GM12878 (cell line): ENCODE measurements at regions not wholly inside any gene's neighbourhood (a gene's known extent, or its start where the extent isn't known, plus 50 kb on each side); places are given as distances from the start of the nearest gene placed in this dataset.

ENCODE experiments used
- ATAC-seq: fragments of 200-7000 bp; cut with Tn5 transposase; 3 replicates; pipeline ENCODE4 v1.9.1; 2020; ENCODE audit warnings: mild to moderate bottlenecking, moderate library complexity
- BruUV-seq: library from RNA; stranded (reverse); fragments of 400-500 nt; replicated peaks from 2 replicates; lab custom pipeline; 2021; lab: Mats Ljungman, UMichigan
- CTCF ChIA-PET: fragments of 300-600 bp; sonication (Branson Sonifier 250); formaldehyde crosslinking; extraction: SDS; loops from one replicate; lab custom pipeline; 2021; ENCODE audit warnings: inconsistent platforms; lab: Yijun Ruan, JAX
- POLR2A ChIA-PET: fragments of 350-600 bp; formaldehyde crosslinking; extraction: SDS; loops from one replicate; lab custom pipeline; 2021; ENCODE audit warnings: inconsistent platforms; lab: Charles Lee
- RAD21 ChIA-PET: fragments of 300-600 bp; sonication (Branson Sonifier 250); formaldehyde crosslinking; loops from one replicate; lab custom pipeline; 2023; ENCODE audit warnings: antibody characterized with exemption; ENCODE audit not compliant: unreplicated experiment; lab: Charles Lee
- SMC1A ChIA-PET: fragments of 300-600 bp; sonication (Branson Sonifier 250); formaldehyde crosslinking; loops from one replicate; lab custom pipeline; 2023; ENCODE audit not compliant: unreplicated experiment, uncharacterized antibody; lab: Charles Lee
- DNase-seq: peaks from one replicate; pipeline ENCODE4 v3.0.0-alpha.2; 2011; ENCODE audit warnings: low read depth, low spot score
- FAIRE-seq: peaks from 3 replicates; lab custom pipeline; 2011; peaks lifted over from hg19 to GRCh38; lab: Jason Lieb, UNC
- H2AFZ ChIP-seq: 2 replicates; pipeline ENCODE4 v1.6.0; 2011; ENCODE audit warnings: low read depth, low read length, control low read depth; ENCODE audit not compliant: control insufficient read depth
- H3K27ac ChIP-seq: 2 replicates; pipeline ENCODE4 v1.5.1; 2011; ENCODE audit warnings: control low read depth; ENCODE audit not compliant: control insufficient read depth, insufficient read depth
- H3K27me3 ChIP-seq, 2 experiments: replicated peaks in 1 of 2; 2 replicates each; pipeline versions ENCODE4 v1.6.0 to v1.6.1; 2011; ENCODE audit warnings: low read length in 1 of 2; ENCODE audit not compliant: control insufficient read depth in 2 of 2, insufficient read depth in 2 of 2
- H3K36me3 ChIP-seq, 2 experiments: 2 replicates each; pipeline ENCODE4 v1.5.1; 2011; ENCODE audit warnings: low read length in 1 of 2; ENCODE audit not compliant: control insufficient read depth in 2 of 2, insufficient read depth in 2 of 2
- H3K4me1 ChIP-seq: 2 replicates; pipeline ENCODE4 v1.6.1; 2011; ENCODE audit warnings: mild to moderate bottlenecking, low read length, moderate library complexity, mixed read lengths; ENCODE audit not compliant: control insufficient read depth, insufficient read depth
- H3K4me2 ChIP-seq: 2 replicates; pipeline ENCODE4 v1.6.0; 2011; ENCODE audit warnings: control low read depth; ENCODE audit not compliant: control insufficient read depth, insufficient read depth
- H3K4me3 ChIP-seq: fragments of 200-600 bp; sonication (generic); 2 replicates; pipeline ENCODE4 v1.5.1; 2016
- H3K79me2 ChIP-seq: 2 replicates; pipeline ENCODE4 v1.6.0; 2011; ENCODE audit warnings: low read length; ENCODE audit not compliant: control insufficient read depth, insufficient read depth
- H3K9ac ChIP-seq: 2 replicates; pipeline ENCODE4 v1.8.0; 2011; ENCODE audit warnings: low read length, control low read depth, mixed read lengths; ENCODE audit not compliant: control insufficient read depth, insufficient read depth
- H3K9me3 ChIP-seq: replicated peaks from 3 replicates; pipeline ENCODE4 v1.5.1; 2011; ENCODE audit warnings: mild to moderate bottlenecking, low read length; ENCODE audit not compliant: control insufficient read depth, insufficient read depth
- H4K20me1 ChIP-seq: 2 replicates; pipeline ENCODE4 v1.6.0; 2011; ENCODE audit not compliant: control insufficient read depth, insufficient read depth
- CBX5 ChIP-seq: sonication (generic); IDR thresholded peaks from 2 replicates; pipeline ENCODE4 v1.6.1; 2016; ENCODE audit warnings: low read depth, moderate library complexity, mild to moderate bottlenecking, inconsistent platforms
- CREM ChIP-seq: IDR thresholded peaks from 2 replicates; pipeline ENCODE4 v1.6.1; 2014; ENCODE audit warnings: antibody characterized with exemption, low read depth
- KAT2A ChIP-seq: conservative IDR thresholded peaks from 2 replicates; pipeline ENCODE4 v1.6.1; 2011; ENCODE audit warnings: low read depth, low read length; ENCODE audit not compliant: control insufficient read depth
- KDM1A ChIP-seq: fragments of 200-600 bp; sonication (generic); IDR thresholded peaks from 2 replicates; pipeline ENCODE4 v1.6.1; 2016; ENCODE audit warnings: borderline replicate concordance
- NR2C1 ChIP-seq: fragments of 450-650 bp; IDR thresholded peaks from 2 replicates; pipeline ENCODE4 v1.6.1; 2017; ENCODE audit warnings: antibody characterized with exemption, mild to moderate bottlenecking, moderate library complexity
- SMAD1 ChIP-seq: fragments of 450-650 bp; IDR thresholded peaks from 2 replicates; pipeline ENCODE4 v1.6.1; 2018; ENCODE audit warnings: mild to moderate bottlenecking, low read depth; ENCODE audit not compliant: partially characterized antibody
- SMARCA5 ChIP-seq: fragments of 450-650 bp; IDR thresholded peaks from 2 replicates; pipeline ENCODE4 v1.6.1; 2017; ENCODE audit warnings: mild to moderate bottlenecking
- TARDBP ChIP-seq: IDR thresholded peaks from 2 replicates; pipeline ENCODE4 v1.6.1; 2016; ENCODE audit warnings: borderline replicate concordance
- TCF3 ChIP-seq: IDR thresholded peaks from 2 replicates; pipeline ENCODE4 v1.6.1; 2012; ENCODE audit warnings: low read depth, mild to moderate bottlenecking, low read length, borderline replicate concordance; ENCODE audit not compliant: insufficient read depth
- WGBS: methylation state at CpG from one replicate; pipeline ENCODE4 v1.1.6; 2016; ENCODE audit warnings: low lambda C conversion rate; ENCODE audit not compliant: insufficient replicate concordance, insufficient coverage; ENCODE audit errors: missing lambda C conversion rate; 5-methylcytosine and 5-hydroxymethylcytosine counted together
- in situ Hi-C: fragments of 300-500 bp; cut with MboI; formaldehyde crosslinking; loops from 9 replicates; pipeline ENCODE4 v1.14.3; 2018; ENCODE audit warnings: mixed read lengths
- intact Hi-C: fragments of 100-400 bp; cut with micrococcal nuclease; formaldehyde crosslinking; loops from one replicate; pipeline ENCODE4 v1.14.2; 2022; ENCODE audit not compliant: unreplicated experiment
- TF ChIP-seq, protein P1 (sequence below): IDR thresholded peaks from 2 replicates; pipeline ENCODE4 v1.6.1; 2011; ENCODE audit warnings: low read depth, low read length, improper control_type of control experiment, borderline replicate concordance
- TF ChIP-seq, protein P2 (sequence below): fragments of 450-650 bp; formaldehyde crosslinking; IDR thresholded peaks from 2 replicates; pipeline ENCODE4 v1.4.0; 2020; ENCODE audit warnings: mild to moderate bottlenecking, moderate library complexity

DNA sequence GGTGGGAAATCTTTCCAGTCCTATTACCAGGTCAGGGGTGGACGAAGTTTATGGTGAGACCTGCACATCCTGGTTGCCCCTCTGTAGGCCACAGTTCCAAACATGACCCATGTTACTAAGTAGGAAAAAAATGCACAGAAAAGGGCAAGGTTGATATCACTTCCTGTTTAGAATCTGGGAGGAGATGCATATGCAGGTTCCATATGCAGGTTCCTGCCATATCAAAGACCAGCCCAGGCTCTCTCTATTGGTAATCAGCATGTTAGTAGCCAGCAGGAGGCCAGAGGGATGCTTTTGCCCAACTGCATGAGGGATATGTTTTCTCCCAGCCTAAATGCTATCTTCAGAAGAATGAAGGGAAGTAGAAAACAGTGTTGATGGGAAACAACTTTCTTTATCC is 657.2 kb downstream of the ANKRD50 start:
- 0% methylated on average over 1 of the region's 1 CpG for WGBS
- H3K4me2 ChIP-seq, result no peak overlapping the region
- no TSS peak for BruUV-seq
- no peak overlapping the region for H3K9ac ChIP-seq
- CTCF ChIA-PET, result no interaction called here
- no peak for TF ChIP-seq TCF3
- no peak for TF ChIP-seq SMAD1
- no peak for TF ChIP-seq CBX5
- no peak for TF ChIP-seq SMARCA5
- no peak for TF ChIP-seq TARDBP
- no peak for TF ChIP-seq KDM1A
- TF ChIP-seq, protein P1, sequence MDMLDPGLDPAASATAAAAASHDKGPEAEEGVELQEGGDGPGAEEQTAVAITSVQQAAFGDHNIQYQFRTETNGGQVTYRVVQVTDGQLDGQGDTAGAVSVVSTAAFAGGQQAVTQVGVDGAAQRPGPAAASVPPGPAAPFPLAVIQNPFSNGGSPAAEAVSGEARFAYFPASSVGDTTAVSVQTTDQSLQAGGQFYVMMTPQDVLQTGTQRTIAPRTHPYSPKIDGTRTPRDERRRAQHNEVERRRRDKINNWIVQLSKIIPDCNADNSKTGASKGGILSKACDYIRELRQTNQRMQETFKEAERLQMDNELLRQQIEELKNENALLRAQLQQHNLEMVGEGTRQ, result no peak
- no peak for TF ChIP-seq KAT2A
- TF ChIP-seq NR2C1, result no peak
- TF ChIP-seq, protein P2, sequence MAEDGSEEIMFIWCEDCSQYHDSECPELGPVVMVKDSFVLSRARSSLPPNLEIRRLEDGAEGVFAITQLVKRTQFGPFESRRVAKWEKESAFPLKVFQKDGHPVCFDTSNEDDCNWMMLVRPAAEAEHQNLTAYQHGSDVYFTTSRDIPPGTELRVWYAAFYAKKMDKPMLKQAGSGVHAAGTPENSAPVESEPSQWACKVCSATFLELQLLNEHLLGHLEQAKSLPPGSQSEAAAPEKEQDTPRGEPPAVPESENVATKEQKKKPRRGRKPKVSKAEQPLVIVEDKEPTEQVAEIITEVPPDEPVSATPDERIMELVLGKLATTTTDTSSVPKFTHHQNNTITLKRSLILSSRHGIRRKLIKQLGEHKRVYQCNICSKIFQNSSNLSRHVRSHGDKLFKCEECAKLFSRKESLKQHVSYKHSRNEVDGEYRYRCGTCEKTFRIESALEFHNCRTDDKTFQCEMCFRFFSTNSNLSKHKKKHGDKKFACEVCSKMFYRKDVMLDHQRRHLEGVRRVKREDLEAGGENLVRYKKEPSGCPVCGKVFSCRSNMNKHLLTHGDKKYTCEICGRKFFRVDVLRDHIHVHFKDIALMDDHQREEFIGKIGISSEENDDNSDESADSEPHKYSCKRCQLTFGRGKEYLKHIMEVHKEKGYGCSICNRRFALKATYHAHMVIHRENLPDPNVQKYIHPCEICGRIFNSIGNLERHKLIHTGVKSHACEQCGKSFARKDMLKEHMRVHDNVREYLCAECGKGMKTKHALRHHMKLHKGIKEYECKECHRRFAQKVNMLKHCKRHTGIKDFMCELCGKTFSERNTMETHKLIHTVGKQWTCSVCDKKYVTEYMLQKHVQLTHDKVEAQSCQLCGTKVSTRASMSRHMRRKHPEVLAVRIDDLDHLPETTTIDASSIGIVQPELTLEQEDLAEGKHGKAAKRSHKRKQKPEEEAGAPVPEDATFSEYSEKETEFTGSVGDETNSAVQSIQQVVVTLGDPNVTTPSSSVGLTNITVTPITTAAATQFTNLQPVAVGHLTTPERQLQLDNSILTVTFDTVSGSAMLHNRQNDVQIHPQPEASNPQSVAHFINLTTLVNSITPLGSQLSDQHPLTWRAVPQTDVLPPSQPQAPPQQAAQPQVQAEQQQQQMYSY (CRISPR knock-in tag), result no peak
- no peak for TF ChIP-seq CREM
- H2AFZ ChIP-seq, result no peak overlapping the region
- no peak overlapping the region for H3K27ac ChIP-seq
- no peaks in the 10 kb centered on the region for H3K79me2 ChIP-seq
- H3K27me3 ChIP-seq, result no peaks in the 10 kb centered on the region
- no peaks in the 10 kb centered on the region for H3K9me3 ChIP-seq
- POLR2A ChIA-PET, result no interaction called here
- no peaks in the 10 kb centered on the region for H3K4me1 ChIP-seq
- FAIRE-seq, result no peak
- no peak for DNase-seq
- intact Hi-C loops, result no loop called here
- H3K36me3 ChIP-seq, result no peaks in the 10 kb centered on the region
- no peak overlapping the region for H3K4me3 ChIP-seq
- H4K20me1 ChIP-seq, result no peaks in the 10 kb centered on the region
- no peak for ATAC-seq
- in situ Hi-C loops, result no loop called here
- SMC1A ChIA-PET, result no interaction called here
- RAD21 ChIA-PET, result no interaction called here
